GM10248 (cell line): ENCODE measurements at regions not wholly inside any gene's neighbourhood (a gene's known extent, or its start where the extent isn't known, plus 50 kb on each side); places are given as distances from the start of the nearest gene placed in this dataset.

Source experiments
- CTCF ChIA-PET: fragments of 300-600 bp; sonication (Branson Sonifier 250); formaldehyde crosslinking; extraction: SDS; loops from one replicate; lab custom pipeline; 2021; ENCODE audit warnings: antibody characterized with exemption; lab: Yijun Ruan, JAX
- POLR2A ChIA-PET: fragments of 350-650 bp; sonication (Branson Sonifier 250); formaldehyde crosslinking; extraction: SDS; loops from one replicate; lab custom pipeline; 2020; ENCODE audit warnings: antibody characterized with exemption; lab: Yijun Ruan, JAX
- DNase-seq: peaks from one replicate; pipeline ENCODE4 v3.0.0; 2012; ENCODE audit errors: extremely low spot score
- TF ChIP-seq, protein P1 (sequence below): IDR thresholded peaks from 2 replicates; pipeline ENCODE4 v1.5.1; 2012; ENCODE audit warnings: mild to moderate bottlenecking, low read depth; ENCODE audit errors: extremely low read depth, missing control alignments, control extremely low read depth

DNA sequence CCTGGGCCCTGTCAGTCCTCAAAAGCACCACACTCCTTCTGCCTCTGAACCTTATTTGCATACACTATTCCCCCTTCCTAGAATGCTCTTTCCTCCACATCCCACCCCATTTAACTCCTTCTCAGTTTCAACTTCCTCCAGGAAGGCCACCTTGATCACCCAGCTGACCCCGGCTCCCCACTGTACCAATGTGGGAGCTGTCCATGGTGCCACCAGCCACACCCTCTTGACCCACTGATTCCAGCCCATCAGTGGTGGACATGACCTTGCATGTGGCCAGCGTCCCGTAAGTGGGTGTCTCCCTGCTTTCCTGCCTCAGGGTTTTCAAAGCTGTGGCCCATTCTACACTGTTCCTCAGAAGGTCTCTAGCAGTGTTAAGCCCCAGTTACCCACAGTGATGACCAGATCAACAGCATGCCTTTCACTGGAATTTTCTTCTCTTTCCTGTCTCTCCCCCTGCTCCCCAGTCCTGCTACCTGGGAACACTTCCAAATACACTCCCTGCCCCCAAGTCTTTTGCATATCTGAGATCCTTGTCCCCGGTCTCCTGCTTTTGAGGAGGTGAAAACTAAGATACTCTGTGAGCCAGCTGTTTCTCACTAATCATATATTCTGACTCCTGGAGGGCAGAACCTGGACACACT is 346.6 kb downstream of the MN1 start:
- POLR2A ChIA-PET, result no interaction called here
- DNase-seq, result no peak
- TF ChIP-seq, protein P1, sequence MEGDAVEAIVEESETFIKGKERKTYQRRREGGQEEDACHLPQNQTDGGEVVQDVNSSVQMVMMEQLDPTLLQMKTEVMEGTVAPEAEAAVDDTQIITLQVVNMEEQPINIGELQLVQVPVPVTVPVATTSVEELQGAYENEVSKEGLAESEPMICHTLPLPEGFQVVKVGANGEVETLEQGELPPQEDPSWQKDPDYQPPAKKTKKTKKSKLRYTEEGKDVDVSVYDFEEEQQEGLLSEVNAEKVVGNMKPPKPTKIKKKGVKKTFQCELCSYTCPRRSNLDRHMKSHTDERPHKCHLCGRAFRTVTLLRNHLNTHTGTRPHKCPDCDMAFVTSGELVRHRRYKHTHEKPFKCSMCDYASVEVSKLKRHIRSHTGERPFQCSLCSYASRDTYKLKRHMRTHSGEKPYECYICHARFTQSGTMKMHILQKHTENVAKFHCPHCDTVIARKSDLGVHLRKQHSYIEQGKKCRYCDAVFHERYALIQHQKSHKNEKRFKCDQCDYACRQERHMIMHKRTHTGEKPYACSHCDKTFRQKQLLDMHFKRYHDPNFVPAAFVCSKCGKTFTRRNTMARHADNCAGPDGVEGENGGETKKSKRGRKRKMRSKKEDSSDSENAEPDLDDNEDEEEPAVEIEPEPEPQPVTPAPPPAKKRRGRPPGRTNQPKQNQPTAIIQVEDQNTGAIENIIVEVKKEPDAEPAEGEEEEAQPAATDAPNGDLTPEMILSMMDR, result no peak
- CTCF ChIA-PET, result no interaction called here

DNA sequence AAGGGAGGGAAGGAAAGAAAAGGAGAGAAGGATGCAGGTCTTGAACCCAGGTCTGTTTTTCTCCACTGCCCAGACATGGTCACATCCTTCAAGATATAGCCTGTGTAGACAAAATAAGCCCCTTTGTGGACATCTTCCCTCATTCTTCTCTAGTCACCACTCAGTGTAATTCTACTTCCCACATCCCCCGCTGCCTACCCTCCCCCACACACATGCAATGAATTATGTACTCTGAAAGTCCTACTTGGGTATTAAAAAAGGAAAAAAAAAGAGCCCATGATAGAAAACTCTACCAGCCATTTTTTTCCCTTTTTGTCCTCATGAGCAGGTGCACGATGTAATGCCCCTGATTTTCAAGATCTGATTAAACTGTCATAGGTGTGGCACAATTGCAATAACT is 346.0 kb downstream of the MN1 start:
- DNase-seq, result no peak
- ChIA-PET POLR2A (no interaction called here), CTCF (no interaction called here)
- TF ChIP-seq, protein P1, result no peak

DNA sequence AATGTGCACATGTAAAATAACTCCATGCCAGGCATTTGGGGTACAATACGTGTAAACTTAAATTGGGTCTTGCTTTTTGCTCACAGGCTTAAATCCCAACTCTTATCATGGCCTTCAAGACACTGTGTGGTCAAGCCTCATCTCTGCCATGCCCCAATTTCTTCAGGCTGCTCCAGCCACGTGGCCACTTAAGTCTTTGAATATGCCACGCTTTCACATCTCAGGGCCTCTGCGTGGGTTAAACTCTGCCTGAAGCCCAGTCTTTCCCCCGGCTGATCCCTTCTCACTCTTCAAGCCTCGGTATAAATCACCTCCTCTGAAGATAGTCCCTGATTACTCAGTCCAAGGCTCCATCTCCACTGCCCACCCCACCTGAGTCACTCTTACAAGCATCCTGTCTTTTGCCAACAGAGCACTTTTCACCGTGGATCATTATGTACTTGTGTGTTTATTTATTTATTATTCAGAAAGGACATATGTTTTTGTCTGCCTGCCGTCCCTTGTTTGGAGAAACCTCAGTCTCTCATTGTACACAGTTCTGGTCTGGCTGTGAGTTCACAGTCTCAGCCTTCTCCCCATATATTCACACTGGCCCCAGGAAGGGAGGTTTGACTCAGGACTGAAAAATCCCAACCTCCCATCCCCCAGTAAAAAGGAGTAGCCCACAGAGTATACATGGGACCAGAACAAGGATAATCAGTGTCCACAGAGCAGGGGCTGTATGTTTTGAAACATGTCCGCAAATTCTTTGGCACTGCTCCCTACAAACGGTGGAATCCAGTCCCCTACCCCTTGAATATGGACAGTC is 344.7 kb downstream of the MN1 start:
- ChIA-PET POLR2A (no interaction called here), CTCF (no interaction called here)
- TF ChIP-seq, protein P1, result no peak
- DNase-seq, result no peak

DNA sequence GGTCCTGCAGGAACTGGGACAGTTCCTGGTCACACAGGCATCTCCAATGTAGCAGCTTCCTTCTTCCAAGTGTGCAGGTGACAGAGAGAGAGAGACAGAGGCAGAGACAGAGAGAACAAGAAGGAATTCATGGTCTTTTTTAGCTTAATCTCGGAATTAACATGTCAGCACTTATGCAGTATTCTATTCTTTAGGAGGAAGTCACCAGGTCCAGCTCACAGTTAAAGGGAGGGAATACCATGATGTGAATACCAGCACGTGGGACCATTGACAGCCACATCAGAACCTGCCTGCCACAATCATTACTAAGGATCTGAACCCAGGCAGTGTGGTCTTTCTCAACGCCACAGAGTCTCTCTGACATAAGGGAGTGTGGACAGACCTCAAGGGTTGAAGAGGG is 341.6 kb downstream of the MN1 start:
- CTCF ChIA-PET, result no interaction called here
- no peak for DNase-seq
- POLR2A ChIA-PET, result no interaction called here
- TF ChIP-seq, protein P1, result no peak

DNA sequence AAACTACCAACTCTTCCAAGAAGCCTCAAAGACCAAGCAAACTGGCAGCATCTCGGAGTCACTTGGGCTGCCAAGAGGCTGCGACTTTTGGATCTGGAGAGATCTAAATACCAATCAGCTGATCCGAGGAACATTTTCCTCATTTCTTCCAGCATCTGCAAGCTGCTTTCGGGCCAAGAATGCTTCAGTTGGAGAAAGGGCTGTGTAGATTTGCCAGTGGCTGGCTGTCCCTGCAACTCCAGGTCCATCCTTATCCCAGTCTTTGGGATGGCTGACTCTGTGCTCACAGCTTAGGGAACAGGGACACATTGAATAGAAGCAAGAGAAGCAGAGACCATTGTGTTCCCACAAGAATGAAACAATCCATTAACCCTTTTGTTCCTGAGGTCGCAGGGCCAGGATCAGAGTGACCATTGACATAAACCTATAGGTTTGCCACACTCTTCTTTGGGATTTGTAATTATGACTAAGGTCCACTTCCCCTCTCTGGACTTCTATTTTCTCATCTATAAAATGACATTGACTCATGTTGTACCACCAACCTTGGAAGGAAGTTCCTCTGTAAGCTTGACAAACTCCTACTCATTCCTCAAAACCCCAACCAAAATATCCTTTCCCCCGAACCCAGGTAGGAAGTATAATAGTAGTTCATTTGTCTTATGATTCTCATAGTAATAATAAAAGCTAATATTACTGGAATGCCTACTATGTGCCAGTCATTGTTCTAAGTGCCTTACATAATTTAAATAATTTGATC is 340.8 kb downstream of the MN1 start:
- POLR2A ChIA-PET, result no interaction called here

DNA sequence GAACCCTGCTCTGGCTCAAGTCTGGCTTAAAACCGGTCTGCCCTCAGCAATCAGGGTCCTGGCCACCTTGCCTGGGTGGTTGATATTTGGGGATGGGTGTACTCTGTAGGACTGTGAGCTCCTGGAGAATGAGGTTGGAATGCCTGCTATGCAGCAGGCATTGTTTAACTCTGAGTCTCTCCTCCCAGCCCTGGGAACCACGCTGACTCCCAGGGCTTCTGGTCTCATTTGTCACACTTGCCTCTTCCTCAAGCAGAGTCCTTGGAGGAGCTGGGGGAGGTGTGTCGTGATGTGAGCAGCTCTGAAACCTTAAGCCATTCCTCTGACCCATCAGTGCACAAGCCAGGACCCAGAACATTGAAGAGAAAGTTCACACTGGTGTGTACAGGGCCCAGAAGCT is 340.1 kb downstream of the MN1 start:
- POLR2A ChIA-PET, result no interaction called here
- CTCF ChIA-PET, result no interaction called here
- DNase-seq, result no peak
- TF ChIP-seq, protein P1, result no peak

More for the DNA sequence above, 340.8 kb downstream of the MN1 start:
- CTCF ChIA-PET, result no interaction called here
- TF ChIP-seq, protein P1, result no peak
- DNase-seq, result no peak
